Neuronal stem cell (in vitro differentiated cells): ENCODE measurements at regions not wholly inside any gene's neighbourhood (a gene's known extent, or its start where the extent isn't known, plus 50 kb on each side); places are given as distances from the start of the nearest gene placed in this dataset.

Source experiments
- DNase-seq: peaks from one replicate; pipeline ENCODE4 v3.0.0-alpha.2; 2013; ENCODE audit warnings: low spot score
- H2AFZ ChIP-seq: one replicate; pipeline ENCODE4 v1.6.1; 2013; ENCODE audit warnings: mild to moderate bottlenecking, low read length, inconsistent platforms
- H2AK5ac ChIP-seq: 2 replicates; pipeline ENCODE4 v1.6.1; 2013; ENCODE audit warnings: low read depth, mild to moderate bottlenecking, inconsistent platforms, low read length, moderate library complexity, mixed read lengths
- H2BK120ac ChIP-seq: 2 replicates; pipeline ENCODE4 v1.6.1; 2013; ENCODE audit warnings: low read depth, mild to moderate bottlenecking, inconsistent platforms, low read length, moderate library complexity, mixed read lengths
- H2BK12ac ChIP-seq: one replicate; pipeline ENCODE4 v1.6.1; 2013; ENCODE audit warnings: low read length, inconsistent platforms
- H2BK15ac ChIP-seq: 2 replicates; pipeline ENCODE4 v1.6.1; 2013; ENCODE audit warnings: mild to moderate bottlenecking, low read length, inconsistent platforms, mixed read lengths
- H2BK5ac ChIP-seq: one replicate; pipeline ENCODE4 v1.6.1; 2013; ENCODE audit warnings: inconsistent platforms, mild to moderate bottlenecking, low read length, moderate library complexity
- H3K14ac ChIP-seq: one replicate; pipeline ENCODE4 v1.6.1; 2013; ENCODE audit warnings: low read length, inconsistent platforms
- H3K18ac ChIP-seq: 2 replicates; pipeline ENCODE4 v1.6.1; 2013; ENCODE audit warnings: low read length, inconsistent platforms
- H3K23ac ChIP-seq: 2 replicates; pipeline ENCODE4 v1.6.1; 2013; ENCODE audit warnings: low read depth, mild to moderate bottlenecking, mixed read lengths, low read length, inconsistent platforms; ENCODE audit not compliant: poor library complexity
- H3K27ac ChIP-seq: replicated peaks from 3 replicates; pipeline ENCODE4 v1.5.1; 2013; ENCODE audit warnings: low read length, inconsistent platforms
- H3K27me3 ChIP-seq, 3 experiments: 2 replicates each; pipeline ENCODE4 v1.6.1; 2013; ENCODE audit warnings: low read length in 3 of 3, mild to moderate bottlenecking in 2 of 3, inconsistent platforms in 1 of 3, low read depth in 1 of 3, mixed read lengths in 1 of 3, moderate library complexity in 1 of 3; ENCODE audit not compliant: control insufficient read depth in 3 of 3, insufficient read depth in 3 of 3
- H3K36me3 ChIP-seq, 2 donors: replicated peaks in 1 of 2; 2 replicates each; pipeline ENCODE4 v1.6.1; 2013; ENCODE audit warnings: low read length in 2 of 2; ENCODE audit not compliant: control insufficient read depth in 2 of 2, insufficient read depth in 2 of 2
- H3K4ac ChIP-seq: 2 replicates; pipeline ENCODE4 v1.6.1; 2013; ENCODE audit warnings: inconsistent platforms, mild to moderate bottlenecking, low read length, moderate library complexity
- H3K4me1 ChIP-seq, 2 donors: 1 replicate in 1 of 2; 2 replicates in 1 of 2; pipeline ENCODE4 v1.6.1; 2013; ENCODE audit warnings: low read length in 2 of 2, low read depth in 1 of 2; ENCODE audit not compliant: control insufficient read depth in 2 of 2, insufficient read depth in 1 of 2
- H3K4me2 ChIP-seq: one replicate; pipeline ENCODE4 v1.6.1; 2013; ENCODE audit warnings: mild to moderate bottlenecking, low read length, inconsistent platforms; ENCODE audit not compliant: insufficient read depth, poor library complexity, severe bottlenecking
- H3K4me3 ChIP-seq, 2 donors: 2 replicates each; pipeline ENCODE4 v1.5.1; 2013; ENCODE audit warnings: low read length in 2 of 2, mild to moderate bottlenecking in 2 of 2, inconsistent platforms in 1 of 2, moderate library complexity in 1 of 2
- H3K79me1 ChIP-seq: one replicate; pipeline ENCODE4 v1.6.1; 2013; ENCODE audit warnings: low read depth, mild to moderate bottlenecking, inconsistent platforms, low read length, moderate library complexity
- H3K9ac ChIP-seq: one replicate; pipeline ENCODE4 v1.6.1; 2013; ENCODE audit warnings: mild to moderate bottlenecking, low read depth, low read length, inconsistent platforms; ENCODE audit not compliant: poor library complexity
- H3K9me3 ChIP-seq, 2 donors: replicated peaks in 1 of 2; 2 replicates each; pipeline versions ENCODE3 to v1.6.1; 2013; ENCODE audit warnings: low read length in 2 of 2, mild to moderate bottlenecking in 2 of 2, inconsistent platforms in 1 of 2, low read depth in 1 of 2, mixed read lengths in 1 of 2, moderate library complexity in 1 of 2; ENCODE audit not compliant: control insufficient read depth in 2 of 2, insufficient read depth in 1 of 2
- H4K8ac ChIP-seq: one replicate; pipeline ENCODE4 v1.6.1; 2013; ENCODE audit warnings: low read depth, mild to moderate bottlenecking, inconsistent platforms, low read length, moderate library complexity
- H4K91ac ChIP-seq: one replicate; pipeline ENCODE4 v1.6.1; 2013; ENCODE audit warnings: low read length, low read depth, mild to moderate bottlenecking, inconsistent platforms; ENCODE audit not compliant: poor library complexity
- WGBS, 2 donors: extraction: QIAGEN DNeasy Blood & Tissue Kit; methylation state at CpG; one replicate each; pipeline ENCODE4 v1.1.7; 2013; ENCODE audit warnings: missing lambda C conversion rate in 2 of 2, mixed read lengths in 1 of 2; ENCODE audit not compliant: insufficient read length in 2 of 2, insufficient replicate concordance in 1 of 2; ENCODE audit errors: extremely low coverage in 2 of 2; 5-methylcytosine and 5-hydroxymethylcytosine counted together

DNA sequence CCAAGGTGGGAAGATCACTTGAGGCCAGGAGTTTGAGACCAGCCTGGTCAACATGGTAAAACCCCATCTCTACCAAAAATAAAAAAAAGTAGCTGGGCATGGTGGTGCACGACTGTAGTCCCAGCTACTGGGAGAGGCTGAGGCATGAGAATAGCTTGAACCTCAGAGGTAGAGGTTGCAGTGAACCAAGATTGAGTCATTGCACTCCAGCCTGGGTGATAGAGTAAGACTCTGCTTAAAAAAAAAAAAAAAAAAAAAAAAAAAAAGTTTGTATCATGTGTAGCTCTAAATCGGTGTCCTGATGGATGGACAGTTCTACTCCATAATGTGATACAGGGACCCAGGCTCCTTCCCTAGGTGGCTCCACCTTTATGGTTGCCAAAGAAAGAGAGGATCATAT, 497.1 kb upstream of the RBFOX1 start:
- H3K27ac ChIP-seq = no peak overlapping the region
- no peak overlapping the region for H2BK12ac ChIP-seq

DNA sequence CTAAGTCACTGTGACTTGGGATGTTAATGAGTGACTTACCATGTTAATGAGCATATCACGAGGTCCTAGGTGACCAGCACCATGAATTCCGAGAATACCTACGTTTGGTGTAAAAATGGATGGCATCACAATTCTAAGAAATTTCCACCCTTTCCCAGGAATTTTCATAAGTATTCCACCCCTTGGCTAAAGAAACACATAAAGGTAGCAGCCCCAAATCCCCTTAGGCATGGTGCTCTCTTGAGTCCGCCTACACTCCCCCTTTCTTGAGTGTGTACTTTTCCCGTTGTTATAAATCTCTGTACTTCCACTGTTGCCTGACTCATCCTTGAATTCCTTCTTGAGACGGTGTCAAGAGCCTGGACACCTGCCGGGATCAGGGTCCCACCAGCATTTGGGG, 504.0 kb upstream of the RBFOX1 start:
- Histone ChIP-seq H2AK5ac (no peak overlapping the region), H3K4ac (no peak overlapping the region), H3K4me1 (peaks cover 0 to 1% of the 10 kb centered on the region in 2 donors), H3K79me1 (no peaks in the 10 kb centered on the region), H2AFZ (no peak overlapping the region), H3K9ac (no peak overlapping the region), H3K27ac (no peak overlapping the region), H2BK12ac (no peak overlapping the region), H3K36me3 (no peaks in the 10 kb centered on the region), H3K27me3 (no peaks in the 10 kb centered on the region), H4K8ac (no peak overlapping the region), H3K4me2 (no peak overlapping the region), H3K23ac (no peak overlapping the region), H3K4me3 (no peak overlapping the region), H2BK5ac (no peak overlapping the region), H3K9me3 (no peaks in the 10 kb centered on the region), H3K18ac (no peak overlapping the region), H2BK120ac (no peak overlapping the region), H4K91ac (no peak overlapping the region), H3K14ac (no peak overlapping the region), H2BK15ac (no peak overlapping the region)
- DNase-seq = no peak
- no CpG with 5 or more reads among the region's 7 CpGs for WGBS, 2 donors

More for the DNA sequence above, 497.1 kb upstream of the RBFOX1 start:
- H3K23ac ChIP-seq = no peak overlapping the region
- H3K36me3 ChIP-seq = no peaks in the 10 kb centered on the region
- no peaks in the 10 kb centered on the region for H3K27me3 ChIP-seq
- H2BK120ac ChIP-seq = no peak overlapping the region
- H2BK15ac ChIP-seq = no peak overlapping the region
- no peak overlapping the region for H3K14ac ChIP-seq
- no peak for DNase-seq
- H4K8ac ChIP-seq = no peak overlapping the region
- no peak overlapping the region for H3K9ac ChIP-seq
- no peak overlapping the region for H3K4ac ChIP-seq
- no CpG with 5 or more reads among the region's 2 CpGs for WGBS, 2 donors
- H2AFZ ChIP-seq = no peak overlapping the region
- H4K91ac ChIP-seq = no peak overlapping the region
- H2BK5ac ChIP-seq = no peak overlapping the region
- peaks cover 0 to 1% of the 10 kb centered on the region in 2 donors for H3K9me3 ChIP-seq
- H3K4me2 ChIP-seq = no peak overlapping the region
- H3K4me1 ChIP-seq = no peaks in the 10 kb centered on the region
- no peak overlapping the region for H2AK5ac ChIP-seq
- no peak overlapping the region for H3K18ac ChIP-seq
- H3K4me3 ChIP-seq = no peak overlapping the region
- no peaks in the 10 kb centered on the region for H3K79me1 ChIP-seq

- Histone ChIP-seq H3K79me1 (no peaks in the 10 kb centered on the region), H3K4me1 (peaks cover 0 to 1% of the 10 kb centered on the region in 2 donors), H2AFZ (no peak overlapping the region), H3K4me3 (no peak overlapping the region), H3K36me3 (no peaks in the 10 kb centered on the region), H3K27ac (no peak overlapping the region), H3K9me3 (no peaks in the 10 kb centered on the region), H3K14ac (no peak overlapping the region), H2BK120ac (no peak overlapping the region), H3K18ac (no peak overlapping the region), H3K4ac (no peak overlapping the region), H4K8ac (no peak overlapping the region), H2BK5ac (no peak overlapping the region), H2AK5ac (no peak overlapping the region), H3K4me2 (no peak overlapping the region), H3K9ac (no peak overlapping the region), H2BK15ac (no peak overlapping the region), H2BK12ac (no peak overlapping the region), H3K23ac (no peak overlapping the region), H4K91ac (no peak overlapping the region), H3K27me3 (no peaks in the 10 kb centered on the region)
- DNase-seq = no peak
- WGBS, 2 donors = no CpG with 5 or more reads among the region's 1 CpG
These were observed 504.7 kb upstream of the RBFOX1 start for GRCh38 chr16:6827931-6828330.

GRCh38 chr16:6827267-6827666, 505.4 kb upstream of the RBFOX1 start:
- Histone ChIP-seq H3K9me3 (no peaks in the 10 kb centered on the region), H3K14ac (no peak overlapping the region), H3K79me1 (no peaks in the 10 kb centered on the region), H3K4me2 (no peak overlapping the region), H2BK12ac (no peak overlapping the region), H3K27me3 (no peaks in the 10 kb centered on the region), H4K91ac (no peak overlapping the region), H2BK15ac (no peak overlapping the region), H3K9ac (no peak overlapping the region), H3K23ac (no peak overlapping the region), H3K18ac (no peak overlapping the region), H2BK120ac (no peak overlapping the region), H3K27ac (no peak overlapping the region), H4K8ac (no peak overlapping the region), H2BK5ac (no peak overlapping the region), H3K4ac (no peak overlapping the region), H3K4me3 (no peak overlapping the region), H3K36me3 (no peaks in the 10 kb centered on the region), H2AFZ (no peak overlapping the region), H2AK5ac (no peak overlapping the region), H3K4me1 (peaks cover 0 to 1% of the 10 kb centered on the region in 2 donors)
- no CpG with 5 or more reads among the region's 4 CpGs for WGBS, 2 donors
- no peak for DNase-seq
